PC-3 (cell line): ENCODE measurements at regions not wholly inside any gene's neighbourhood (a gene's known extent, or its start where the extent isn't known, plus 50 kb on each side); places are given as distances from the start of the nearest gene placed in this dataset.

Experiments used
- ATAC-seq: fragments of 200-7000 bp; cut with Tn5 transposase; 2 replicates; pipeline ENCODE4 v1.9.1; 2020; ENCODE audit warnings: mild to moderate bottlenecking, moderate library complexity
- BruUV-seq: library from RNA; stranded (reverse); fragments of 400-500 nt; replicated peaks from 2 replicates; lab custom pipeline; 2021; lab: Mats Ljungman, UMichigan
- CTCF ChIA-PET: fragments of 300-600 bp; sonication (Branson Sonifier 250); formaldehyde crosslinking; loops from one replicate; lab custom pipeline; 2022; ENCODE audit warnings: antibody characterized with exemption; lab: Charles Lee
- POLR2A ChIA-PET: fragments of 300-600 bp; sonication (Branson Sonifier 250); formaldehyde crosslinking; loops from one replicate; lab custom pipeline; 2022; ENCODE audit warnings: antibody characterized with exemption; ENCODE audit not compliant: unreplicated experiment; lab: Charles Lee
- DNase-seq: peaks from one replicate; pipeline ENCODE4 v3.0.0-alpha.2; 2015
- H2AFZ ChIP-seq: fragments of 300-600 bp; sonication (generic); 2 replicates; pipeline ENCODE4 v1.6.0; 2016; ENCODE audit warnings: antibody characterized with exemption, low read length
- H3F3A ChIP-seq: fragments of 300-600 bp; sonication (generic); one replicate; pipeline ENCODE4 v1.6.0; 2017; ENCODE audit warnings: antibody characterized with exemption, low read length, control low read depth, mild to moderate bottlenecking; ENCODE audit not compliant: unreplicated experiment
- H3K27ac ChIP-seq: fragments of 300-600 bp; sonication (generic); 2 replicates; pipeline ENCODE4 v1.5.1; 2016; ENCODE audit warnings: mild to moderate bottlenecking, low read length
- H3K27me3 ChIP-seq: fragments of 300-600 bp; sonication (generic); 2 replicates; pipeline ENCODE4 v1.6.1; 2016; ENCODE audit warnings: low read length, mixed read lengths
- H3K36me3 ChIP-seq: fragments of 300-600 bp; sonication (generic); 2 replicates; pipeline ENCODE4 v1.6.1; 2016; ENCODE audit warnings: low read depth, mixed run types, low read length, mixed read lengths
- H3K4me1 ChIP-seq: fragments of 300-600 bp; sonication (generic); 2 replicates; pipeline ENCODE4 v1.5.1; 2016; ENCODE audit warnings: low read length; ENCODE audit not compliant: insufficient read depth
- H3K4me2 ChIP-seq: fragments of 300-600 bp; sonication (generic); 2 replicates; pipeline ENCODE4 v1.6.0; 2016; ENCODE audit warnings: low read length
- H3K4me3 ChIP-seq: fragments of 300-600 bp; sonication (generic); 2 replicates; pipeline ENCODE4 v1.5.1; 2016; ENCODE audit warnings: mild to moderate bottlenecking, low read length, mixed read lengths
- H3K79me2 ChIP-seq: fragments of 300-600 bp; sonication (generic); 2 replicates; pipeline ENCODE4 v1.6.1; 2017; ENCODE audit warnings: low read length, mixed read lengths
- H3K9ac ChIP-seq: fragments of 300-600 bp; sonication (generic); 2 replicates; pipeline ENCODE4 v1.6.0; 2016; ENCODE audit warnings: mild to moderate bottlenecking, low read length
- H3K9me2 ChIP-seq: fragments of 300-600 bp; sonication (generic); replicated peaks from 2 replicates; pipeline ENCODE4 v1.6.1; 2016; ENCODE audit warnings: mixed run types, low read length, mixed read lengths
- H3K9me3 ChIP-seq: fragments of 300-600 bp; sonication (generic); 2 replicates; pipeline ENCODE4 v1.6.1; 2016; ENCODE audit warnings: low read length, mixed read lengths
- H4K20me1 ChIP-seq: fragments of 300-600 bp; sonication (generic); 2 replicates; pipeline ENCODE4 v1.6.1; 2016; ENCODE audit warnings: low read length, mixed read lengths
- CTCF ChIP-seq: fragments of 300-600 bp; sonication (generic); conservative IDR thresholded peaks from 2 replicates; pipeline ENCODE4 v1.5.1; 2017; ENCODE audit warnings: antibody characterized with exemption, low read depth, mild to moderate bottlenecking, low read length
- EZH2 ChIP-seq: fragments of 300-600 bp; sonication (generic); IDR thresholded peaks from one replicate; pipeline ENCODE4 v1.6.1; 2017; ENCODE audit warnings: antibody characterized with exemption, mild to moderate bottlenecking, low read length; ENCODE audit not compliant: unreplicated experiment
- EZH2phosphoT487 ChIP-seq: fragments of 300-600 bp; sonication (generic); IDR thresholded peaks from 2 replicates; pipeline ENCODE4 v1.6.1; 2018; ENCODE audit warnings: mild to moderate bottlenecking, antibody characterized with exemption, low read length, borderline replicate concordance
- intact Hi-C: fragments of 100-400 bp; cut with micrococcal nuclease; formaldehyde crosslinking; loops from 2 replicates; pipeline ENCODE4 v1.9.0; 2023

- H3K4me3 ChIP-seq = no peak overlapping the region
- ChIA-PET POLR2A (no interaction called here), CTCF (interaction anchor here (0.6 to 1.2 kb wide), 6 partner anchors 98 to 351 kb away, joined by 3 to 11 read pairs (median 4); no protein-coding TSS in a partner anchor)
- H3K27ac ChIP-seq = no peak overlapping the region
- H2AFZ ChIP-seq = peak overlapping the region; percentile 42; the same call in 1 of the 2 replicates
- peaks cover 9% of the 10 kb centered on the region; the same call in 1 of the 2 replicates for H3K4me1 ChIP-seq
- H4K20me1 ChIP-seq = no peaks in the 10 kb centered on the region
- TF ChIP-seq EZH2phosphoT487 (no peak), CTCF (peak; percentile 71)
- H3F3A ChIP-seq = no peaks in the 10 kb centered on the region
- no peaks in the 10 kb centered on the region for H3K9me3 ChIP-seq
- ATAC-seq (peak; percentile 42; the same call in 1 of the 2 replicates), DNase-seq (peak; percentile 58)
- no peaks in the 10 kb centered on the region for H3K9me2 ChIP-seq
- H3K27me3 ChIP-seq = no peaks in the 10 kb centered on the region
- H3K79me2 ChIP-seq = no peaks in the 10 kb centered on the region
- H3K4me2 ChIP-seq = no peak overlapping the region
- H3K36me3 ChIP-seq = no peaks in the 10 kb centered on the region
- no peak overlapping the region for H3K9ac ChIP-seq
- BruUV-seq = no TSS peak
- intact Hi-C loops = loop anchor here (1.0 to 2.0 kb wide), 6 partner anchors 92 to 351 kb away; no protein-coding TSS in a partner anchor
Observed at GRCh38 chr20:22684763-22685443, 100.5 kb upstream of the FOXA2 start.

GRCh38 chr20:22686097-22686496 lies 101.7 kb upstream of the FOXA2 start:
- TF ChIP-seq EZH2 (no peak), CTCF (no peak), EZH2phosphoT487 (no peak)
- Histone ChIP-seq H3K4me3 (no peak overlapping the region), H3K27me3 (no peaks in the 10 kb centered on the region), H4K20me1 (no peaks in the 10 kb centered on the region), H2AFZ (peak overlapping the region; percentile 75), H3K27ac (no peak overlapping the region), H3K9ac (no peak overlapping the region), H3K36me3 (no peaks in the 10 kb centered on the region), H3K4me1 (peaks cover 9% of the 10 kb centered on the region; the same call in 1 of the 2 replicates), H3K4me2 (peak overlapping the region; percentile 10; the same call in 1 of the 2 replicates), H3F3A (no peaks in the 10 kb centered on the region), H3K9me2 (no peaks in the 10 kb centered on the region), H3K9me3 (no peaks in the 10 kb centered on the region), H3K79me2 (no peaks in the 10 kb centered on the region)
- POLR2A ChIA-PET = no interaction called here
- DNase-seq = peak; percentile 82
- ATAC-seq = peak; percentile 78
- CTCF ChIA-PET = no interaction called here
- intact Hi-C loops = no loop called here
- BruUV-seq = no TSS peak
